ENCODE measurements at regions not wholly inside any gene's neighbourhood (a gene's known extent, or its start where the extent isn't known, plus 50 kb on each side); places are given as distances from the start of the nearest gene placed in this dataset.

- no peak for DNase-seq
Observed at GRCh38 chr6:43861212-43861894, 91.3 kb downstream of the VEGFA start.

GRCh38 chr6:43860285-43860684 is 90.3 kb downstream of the VEGFA start:
- DNase-seq, result peak; percentile 88

DNA sequence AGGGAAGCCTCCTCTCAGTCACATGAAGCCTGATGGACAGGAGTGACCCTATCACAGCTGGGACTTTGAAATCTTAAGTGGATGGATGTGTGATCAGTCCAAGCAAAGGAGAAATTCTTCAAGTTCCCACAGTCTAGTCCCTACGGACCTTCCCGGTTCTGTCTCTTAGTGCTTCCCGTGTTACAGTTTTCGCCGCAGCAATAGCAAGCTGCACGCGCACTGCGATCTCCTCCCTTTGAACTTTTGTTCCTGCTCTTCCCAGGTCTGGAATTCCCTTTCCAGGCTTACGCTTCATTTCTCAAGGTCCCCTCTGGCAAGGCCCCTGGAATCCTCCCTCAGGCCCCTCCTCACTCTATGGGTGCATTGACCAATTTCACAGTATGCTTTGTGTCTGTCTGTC is 89.2 kb downstream of the VEGFA start:
- DNase-seq, result no peak

GRCh38 chr6:43858161-43859153 is 88.4 kb downstream of the VEGFA start:
- DNase-seq, result peak; percentile 35

- peak; percentile 38 for DNase-seq
Observed at GRCh38 chr6:43856005-43856765, 86.2 kb downstream of the VEGFA start.

DNA sequence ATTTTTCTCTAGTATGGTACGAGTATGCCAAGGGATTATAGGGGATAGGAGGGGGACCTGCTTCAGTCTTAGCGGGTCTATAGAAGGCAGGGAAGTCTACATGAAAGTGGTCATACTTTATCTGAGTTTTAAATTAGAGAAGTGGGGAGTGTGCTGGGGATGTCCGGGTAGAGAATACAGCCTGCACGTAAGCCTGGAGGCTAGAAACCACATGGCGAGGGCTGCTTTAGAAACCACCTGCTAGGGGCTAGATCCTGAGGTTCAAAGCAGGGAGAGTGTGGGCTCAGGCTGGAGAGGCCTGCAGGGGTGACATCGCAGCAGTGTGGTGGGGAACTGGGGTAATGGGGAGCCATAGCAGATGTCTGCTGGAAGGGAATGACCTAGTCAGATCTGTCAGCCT is 85.2 kb downstream of the VEGFA start:
- DNase-seq, result no peak

- DNase-seq, result no peak
Observed at GRCh38 chr6:43853066-43853650, 83.1 kb downstream of the VEGFA start.

DNA sequence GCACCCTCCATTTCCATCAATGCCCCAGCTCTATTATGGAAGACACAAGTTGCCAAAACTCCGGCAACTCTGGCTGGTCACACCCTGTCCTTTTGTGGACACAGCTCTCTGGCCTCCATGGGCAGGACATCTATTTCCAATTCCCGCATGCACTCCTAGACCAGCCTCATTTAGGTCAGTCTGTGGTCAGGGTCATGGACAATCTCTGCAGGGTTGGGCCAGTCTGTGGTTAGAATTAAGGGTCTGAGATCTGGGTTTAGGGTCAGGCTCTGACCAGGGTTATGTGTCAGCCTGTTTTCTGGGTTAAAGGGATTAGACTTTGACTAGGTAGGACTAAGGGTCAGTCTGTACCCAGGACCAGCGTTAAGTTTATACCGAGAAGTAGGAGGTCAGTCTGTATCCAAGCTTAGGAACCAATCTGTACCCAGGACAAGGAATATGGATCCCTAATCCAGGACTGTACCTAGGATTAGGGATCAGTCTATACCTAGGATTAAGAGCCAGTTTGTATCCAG is 82.4 kb downstream of the VEGFA start:
- DNase-seq, result no peak

GRCh38 chr6:43851204-43851865 is 81.3 kb downstream of the VEGFA start:
- no peak for DNase-seq

DNA sequence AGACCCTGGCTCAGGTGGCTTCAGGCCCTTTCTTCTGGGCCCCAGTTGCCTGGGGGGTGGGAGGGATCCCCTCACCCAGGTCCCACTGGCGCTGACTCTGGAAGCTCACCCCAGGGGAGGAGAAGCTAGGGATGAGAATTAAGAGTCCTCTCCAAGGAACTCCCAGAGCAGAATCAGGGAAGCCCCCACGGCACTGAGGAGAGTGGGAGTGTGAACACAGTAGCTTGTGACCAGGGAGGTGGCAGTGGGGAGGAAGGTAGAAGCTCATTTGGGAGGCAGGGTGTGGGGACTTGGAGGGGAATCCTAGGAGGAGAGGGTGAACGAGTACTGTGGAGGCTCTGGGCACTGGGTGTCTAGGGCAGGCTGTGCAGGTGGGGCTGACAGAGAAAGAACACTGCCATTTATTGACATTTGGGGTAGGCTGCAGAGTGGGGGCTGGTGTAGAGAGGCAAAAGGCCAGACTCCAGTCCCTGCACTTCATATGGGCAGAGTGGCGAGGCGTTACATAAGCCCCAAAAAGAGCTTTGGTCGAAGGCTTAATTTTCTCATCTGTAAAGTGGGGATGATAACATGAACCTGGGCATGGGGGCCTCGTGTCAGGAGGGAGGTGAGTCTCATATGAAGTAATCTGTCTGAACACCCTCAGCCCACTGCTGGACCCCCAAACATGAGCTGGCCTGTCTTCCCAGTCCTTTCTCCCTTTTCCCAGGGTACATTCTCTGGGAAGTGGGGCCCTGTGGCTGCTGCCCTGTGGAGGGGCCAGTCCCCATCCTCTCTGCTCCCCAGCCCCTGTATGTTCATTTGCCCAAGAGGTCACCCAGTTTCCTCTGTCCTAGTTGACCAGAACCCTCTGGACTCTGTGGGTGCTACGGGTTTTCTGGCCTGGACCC is 80.5 kb downstream of the VEGFA start:
- DNase-seq, result peak; percentile 34

DNA sequence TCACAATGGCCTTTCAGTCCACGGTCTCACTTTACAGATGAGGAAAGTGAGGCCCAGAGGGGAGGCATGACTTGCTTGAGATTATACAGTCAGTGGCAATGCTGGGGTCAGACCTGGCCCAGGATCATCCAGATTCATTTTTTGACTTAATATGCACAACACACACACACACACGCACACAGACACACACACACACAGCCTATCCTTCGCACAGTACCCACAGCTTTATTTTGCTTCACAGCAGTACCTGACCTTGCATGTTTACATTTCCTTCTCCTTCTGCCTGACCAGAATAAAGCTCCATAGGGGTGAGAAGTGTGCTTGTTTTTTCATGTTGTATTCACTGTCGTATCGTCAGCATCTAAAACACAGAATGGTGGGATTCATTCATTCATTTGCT is 79.8 kb downstream of the VEGFA start:
- peak; percentile 68 for DNase-seq

DNA sequence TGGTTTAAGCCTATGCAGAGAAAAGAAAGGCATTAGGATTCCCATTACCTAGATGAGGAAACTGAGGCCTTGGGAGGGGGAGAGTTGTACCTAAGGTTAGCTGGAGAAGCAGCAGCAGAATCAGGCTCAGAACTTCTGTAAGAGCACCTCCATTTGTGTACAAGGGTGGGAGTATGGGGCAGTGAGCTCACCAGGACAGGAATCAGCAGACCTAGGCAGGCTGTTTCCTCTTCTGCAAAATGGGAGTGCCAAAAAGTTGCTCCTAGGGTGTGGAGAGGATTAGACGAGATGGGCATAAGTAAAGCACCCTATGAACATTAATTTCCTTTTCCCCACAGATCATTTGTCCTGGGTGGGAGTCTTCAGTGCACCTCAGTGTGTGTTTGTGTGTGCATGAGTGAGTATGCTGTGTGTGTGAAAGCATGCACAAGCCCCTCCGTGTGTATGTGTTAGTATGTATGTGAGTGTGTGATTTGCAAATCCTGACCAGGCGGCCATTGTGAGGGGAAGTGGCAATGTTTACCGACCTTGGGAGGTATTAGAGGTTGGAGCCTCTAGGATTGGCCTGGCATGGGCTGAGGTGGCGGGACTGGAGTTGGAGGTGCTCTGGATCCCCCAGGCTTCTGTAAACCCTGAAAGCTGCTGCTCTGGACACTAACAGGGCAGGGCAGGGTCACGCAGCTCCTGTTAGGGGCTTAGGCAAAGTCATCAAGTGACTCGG is 78.8 kb downstream of the VEGFA start:
- no peak for DNase-seq

DNA sequence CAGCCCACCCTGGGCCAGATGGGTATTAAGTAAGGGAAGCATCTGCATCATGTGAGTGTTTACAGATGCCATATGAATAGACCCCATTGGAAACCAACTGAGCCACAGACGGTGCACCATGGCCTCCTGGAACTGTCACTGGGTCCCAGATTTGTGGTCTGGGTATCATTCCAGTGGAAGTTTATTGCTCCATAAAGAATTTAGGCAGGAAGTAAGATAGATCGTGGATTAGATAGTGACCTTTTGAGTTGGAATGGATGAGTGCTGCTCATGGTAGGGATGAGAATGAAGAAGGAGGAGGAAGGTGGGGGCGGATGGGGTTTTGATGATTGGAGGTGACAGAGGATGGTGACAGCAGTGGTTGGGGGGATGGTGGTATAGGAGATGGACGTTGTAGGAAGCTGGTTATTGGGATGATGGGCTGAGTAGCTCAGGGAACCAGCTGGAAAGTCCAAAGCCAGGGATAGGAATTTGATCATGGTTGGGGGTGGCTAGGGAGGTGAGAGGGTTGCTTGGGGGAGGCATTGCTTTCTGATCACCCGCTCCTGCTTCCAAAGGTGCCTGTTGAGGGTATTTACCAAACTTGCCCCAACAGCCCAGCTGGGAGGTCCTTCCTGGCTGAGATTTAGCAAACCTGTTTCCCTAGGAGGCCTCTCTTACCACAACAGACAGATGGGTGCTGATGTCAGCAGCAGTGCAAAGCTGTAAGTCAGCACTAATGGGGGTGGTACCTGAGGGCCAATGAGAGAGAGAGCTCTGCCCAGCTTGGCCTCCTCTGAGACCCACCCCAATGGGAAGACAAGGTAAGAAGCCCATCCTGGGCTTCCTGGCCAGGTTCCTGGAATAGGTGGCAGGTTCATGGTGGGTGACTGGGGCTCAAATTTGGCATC is 78.0 kb downstream of the VEGFA start:
- peak; percentile 56 for DNase-seq

- DNase-seq, result no peak
Observed at GRCh38 chr6:43846556-43846955, 76.5 kb downstream of the VEGFA start.

DNA sequence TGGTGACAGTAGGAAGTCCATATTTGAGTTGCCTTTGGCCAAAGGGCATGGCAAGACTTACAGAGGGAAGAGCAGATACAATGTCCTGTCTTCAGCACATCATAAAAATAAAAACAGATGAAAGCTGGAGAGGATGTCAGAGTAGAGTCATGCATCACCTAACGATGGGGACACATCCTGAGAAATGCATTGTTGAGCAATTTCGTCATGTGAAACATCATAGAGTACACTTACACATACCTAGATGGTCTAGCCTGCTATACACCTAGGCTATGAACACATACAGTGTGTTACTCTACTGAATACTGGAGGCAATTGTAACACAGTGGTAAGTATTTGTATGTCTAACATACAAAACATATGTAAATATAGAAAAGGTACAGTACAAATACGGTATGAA is 75.6 kb downstream of the VEGFA start:
- no peak for DNase-seq

DNA sequence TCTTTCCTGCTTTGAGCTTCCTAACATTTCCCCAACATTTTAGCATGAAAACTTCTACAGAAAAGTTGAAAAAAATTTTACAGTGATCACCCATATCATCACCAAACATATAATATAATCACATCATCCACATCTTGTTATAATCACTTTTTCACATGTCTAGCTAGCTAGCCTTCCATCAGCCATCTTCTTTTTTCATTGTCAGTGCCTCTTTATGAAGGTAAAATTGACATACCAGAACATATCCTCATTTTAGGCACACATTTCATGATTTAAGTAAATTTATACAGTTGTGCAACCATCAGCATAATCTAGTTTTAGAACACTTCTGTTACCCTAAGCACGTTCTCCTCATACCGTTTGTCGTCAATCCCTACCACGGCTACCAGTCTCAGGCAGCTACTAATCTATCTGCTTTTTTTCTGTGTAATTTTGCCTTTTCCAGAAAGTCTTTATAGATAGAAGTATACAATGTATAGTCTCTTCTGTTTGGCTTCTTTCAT is 73.7 kb downstream of the VEGFA start:
- DNase-seq, result no peak

DNA sequence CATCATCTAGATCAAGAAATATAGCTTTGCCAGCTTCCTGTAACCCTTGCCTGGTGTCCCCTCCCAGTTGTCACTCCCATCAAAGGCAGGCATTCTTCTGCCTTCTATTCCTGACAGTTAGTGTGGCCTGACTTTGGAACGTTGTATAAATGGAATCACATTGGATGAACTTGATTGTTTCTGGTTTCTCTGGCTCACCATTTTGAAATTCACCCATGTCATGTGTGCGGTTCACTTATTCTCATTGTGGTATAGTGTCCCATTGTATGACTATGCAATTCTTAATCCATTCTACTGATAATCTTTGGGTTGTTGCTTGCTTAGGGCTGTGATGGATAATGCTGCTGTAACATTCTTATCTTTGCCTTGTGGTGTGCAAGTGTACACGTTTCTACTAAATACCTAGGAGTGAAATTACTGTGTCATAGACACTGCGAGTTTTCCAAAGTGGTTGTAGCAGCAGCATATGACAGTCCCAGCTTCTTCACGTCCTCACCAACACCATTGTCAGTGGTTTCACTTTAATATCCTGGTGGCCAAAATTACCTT is 73.2 kb downstream of the VEGFA start:
- no peak for DNase-seq

DNA sequence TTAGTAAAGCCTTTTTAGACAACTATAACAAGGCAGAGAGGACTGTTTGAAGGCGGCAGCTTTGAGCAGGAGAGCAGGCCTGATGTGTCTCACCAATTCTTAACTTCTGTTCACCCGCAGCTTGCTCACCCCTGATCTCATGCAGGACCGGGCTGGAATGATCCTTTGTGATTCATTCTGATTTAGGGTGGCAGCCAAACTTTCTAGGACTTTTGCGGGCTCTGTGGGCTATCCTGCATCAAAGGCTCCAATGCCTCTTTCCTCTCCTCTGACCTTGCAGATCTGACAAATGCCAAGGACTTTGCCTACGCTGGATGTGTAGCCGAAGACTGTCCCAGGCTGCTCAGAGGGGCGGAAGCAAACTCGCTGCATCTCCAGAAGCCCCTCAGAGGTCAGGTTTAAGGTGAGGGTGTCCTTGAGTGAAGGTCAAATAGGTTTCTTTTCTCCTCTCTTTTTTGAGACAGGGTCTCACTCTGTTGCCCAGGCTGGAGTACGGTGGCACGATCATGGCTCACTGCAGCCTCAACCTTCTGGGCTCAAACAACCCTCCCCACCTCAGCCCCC is 72.3 kb downstream of the VEGFA start:
- no peak for DNase-seq
